ENCODE measurements at regions not wholly inside any gene's neighbourhood (a gene's known extent, or its start where the extent isn't known, plus 50 kb on each side); places are given as distances from the start of the nearest gene placed in this dataset.
"Not testable (repeated sequence)": the region's sequence is repeated elsewhere in the genome, so short reads cannot be mapped to it uniquely, and the experiment has no call there.

DNA sequence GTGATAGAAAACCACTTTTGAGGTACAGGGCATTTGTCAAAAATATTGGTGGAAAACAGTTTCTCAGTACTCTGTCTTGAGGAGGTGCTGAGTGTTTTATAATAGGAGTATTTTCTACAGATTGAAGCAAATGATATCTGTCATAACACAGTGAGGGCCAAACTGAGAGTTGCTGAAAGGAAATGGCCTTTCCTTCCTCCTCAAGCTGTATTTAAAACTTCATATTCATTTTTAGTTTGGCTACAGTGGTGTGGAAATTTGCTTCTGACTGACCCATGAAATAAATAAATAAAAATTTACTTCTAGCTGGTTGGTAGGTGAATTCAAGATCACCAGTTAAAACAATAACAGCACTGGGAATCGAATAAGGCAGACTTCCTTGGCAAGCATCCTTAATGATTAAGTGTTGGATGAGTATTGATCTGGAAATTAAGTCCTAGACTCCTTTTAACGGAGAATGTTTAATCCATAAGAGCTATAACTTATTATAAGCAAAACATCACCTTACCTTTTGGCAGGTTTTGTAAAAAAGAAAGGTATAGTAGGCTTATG is 828.6 kb upstream of the CITED2 start:
- Histone ChIP-seq H3K4me1 (ENCODE audit: insufficient read depth, insufficient read length) (no peaks in the 10 kb centered on the region), H3K9ac (ENCODE audit: insufficient read length, low read depth) (no peak overlapping the region), H3K36me3 (ENCODE audit: insufficient read depth, insufficient read length, low read length) (no peaks in the 10 kb centered on the region), H3K4me3 (ENCODE audit: insufficient read length, low read depth) (no peak overlapping the region), H3K9me3 (ENCODE audit: insufficient read depth, low read length) (no peaks in the 10 kb centered on the region), H3K27me3 (ENCODE audit: insufficient read depth, insufficient read length) (no peaks in the 10 kb centered on the region)
- DNase-seq (ENCODE audit: low read depth, low spot score): no peak
- TF ChIP-seq ZNF274 (IDR thresholded peaks at IDR 0.05; ENCODE audit: low read depth, low read length) (no peak), YY1 (IDR thresholded peaks at IDR 0.05; ENCODE audit: insufficient read depth, insufficient read length) (no peak), SUZ12 (IDR thresholded peaks at IDR 0.05; ENCODE audit: extremely low read depth, insufficient read depth, insufficient read length) (no peak)

DNA sequence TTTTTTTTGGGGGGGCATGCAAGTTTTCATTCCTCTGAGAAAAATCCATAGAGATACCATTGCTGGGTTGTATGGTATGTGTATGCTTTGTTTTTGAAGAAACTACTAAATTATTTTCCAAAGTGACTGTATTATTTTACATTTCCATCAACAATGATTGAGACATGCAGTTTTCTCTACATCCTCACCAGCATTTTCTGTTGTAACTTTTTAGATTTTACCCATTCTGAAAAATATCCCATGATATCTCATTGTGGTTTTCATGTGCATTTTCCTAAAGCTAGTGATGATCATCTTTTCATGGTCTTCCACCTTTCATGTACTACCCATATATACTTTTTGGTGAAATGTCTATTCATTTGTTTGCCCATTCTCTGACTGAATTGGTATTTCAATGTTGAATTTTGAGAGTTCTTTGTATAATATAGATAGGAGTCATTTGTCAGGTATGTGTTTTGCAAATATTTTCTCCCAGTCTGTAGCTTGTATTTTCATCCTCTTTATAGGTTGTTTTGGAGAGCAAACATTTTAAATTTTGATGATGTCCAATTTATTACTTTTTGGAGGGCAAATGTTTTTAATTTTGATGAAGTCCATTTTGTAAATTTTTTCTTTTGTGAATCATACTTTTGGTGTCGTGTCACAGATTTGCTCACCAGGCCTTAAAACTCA is 827.5 kb upstream of the CITED2 start:
- no peak overlapping the region for H3K9ac ChIP-seq (ENCODE audit: insufficient read length, low read depth)
- no peaks in the 10 kb centered on the region for H3K4me1 ChIP-seq (ENCODE audit: insufficient read depth, insufficient read length)
- no peak overlapping the region for H3K4me3 ChIP-seq (ENCODE audit: insufficient read length, low read depth)
- H3K27me3 ChIP-seq (ENCODE audit: insufficient read depth, insufficient read length): no peaks in the 10 kb centered on the region
- no peak for DNase-seq (ENCODE audit: low read depth, low spot score)
- no peaks in the 10 kb centered on the region for H3K36me3 ChIP-seq (ENCODE audit: insufficient read depth, insufficient read length, low read length)
- TF ChIP-seq SUZ12 (IDR thresholded peaks at IDR 0.05; ENCODE audit: extremely low read depth, insufficient read depth, insufficient read length): no peak
- TF ChIP-seq ZNF274 (IDR thresholded peaks at IDR 0.05; ENCODE audit: low read depth, low read length): no peak
- no peaks in the 10 kb centered on the region for H3K9me3 ChIP-seq (ENCODE audit: insufficient read depth, low read length)

DNA sequence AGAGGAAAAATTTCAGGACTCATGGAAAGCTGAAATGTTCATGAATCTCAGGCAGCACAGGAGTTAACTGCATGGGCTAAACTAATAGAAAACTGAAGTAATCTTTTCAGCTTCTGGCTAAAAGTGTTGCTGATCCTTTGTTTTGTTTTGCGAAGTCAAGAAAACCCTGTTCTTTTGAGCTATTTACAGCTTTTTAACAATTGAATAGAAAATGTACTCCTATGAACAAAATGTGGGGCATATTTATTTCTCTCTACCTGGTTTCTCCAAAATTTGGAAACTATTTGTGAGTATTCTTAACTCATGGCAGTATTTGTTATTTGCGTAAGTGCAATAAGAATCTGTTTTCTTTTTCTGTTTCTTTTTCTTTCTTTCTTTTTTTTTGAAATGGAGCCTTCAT is 818.8 kb upstream of the CITED2 start:
- Histone ChIP-seq H3K27me3 (ENCODE audit: insufficient read depth, insufficient read length) (no peaks in the 10 kb centered on the region), H3K36me3 (ENCODE audit: insufficient read depth, insufficient read length, low read length) (no peaks in the 10 kb centered on the region), H3K4me3 (ENCODE audit: insufficient read length, low read depth) (no peak overlapping the region), H3K4me1 (ENCODE audit: insufficient read depth, insufficient read length) (no peaks in the 10 kb centered on the region), H3K9ac (ENCODE audit: insufficient read length, low read depth) (no peak overlapping the region), H3K9me3 (ENCODE audit: insufficient read depth, low read length) (peaks cover 24% of the 10 kb centered on the region)
- no peak for DNase-seq (ENCODE audit: low read depth, low spot score)
- TF ChIP-seq SUZ12 (IDR thresholded peaks at IDR 0.05; ENCODE audit: extremely low read depth, insufficient read depth, insufficient read length) (no peak), YY1 (IDR thresholded peaks at IDR 0.05; ENCODE audit: insufficient read depth, insufficient read length) (no peak), ZNF274 (IDR thresholded peaks at IDR 0.05; ENCODE audit: low read depth, low read length) (no peak)

DNA sequence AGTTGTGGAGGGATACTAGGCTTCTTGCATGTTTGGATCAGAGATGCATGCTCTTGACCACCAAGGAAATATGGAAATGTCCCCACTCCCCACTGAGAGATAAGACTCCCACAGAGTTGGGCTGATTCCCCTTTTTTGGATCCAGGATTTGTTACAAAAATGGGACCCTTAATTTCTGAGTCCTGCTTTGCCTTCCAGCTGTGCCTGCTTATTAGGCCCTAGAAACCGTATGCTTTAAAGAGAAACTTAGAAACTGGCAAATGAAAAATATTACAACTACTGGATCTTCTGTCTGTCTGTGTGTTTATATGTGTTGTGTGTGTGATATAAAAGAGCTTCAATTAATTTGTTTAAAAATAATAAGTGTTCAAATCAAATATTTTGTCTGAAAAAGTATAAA is 817.6 kb upstream of the CITED2 start:
- H3K36me3 ChIP-seq (ENCODE audit: insufficient read depth, insufficient read length, low read length): no peaks in the 10 kb centered on the region
- H3K4me3 ChIP-seq (ENCODE audit: insufficient read length, low read depth): no peak overlapping the region
- H3K9me3 ChIP-seq (ENCODE audit: insufficient read depth, low read length): peaks cover 24% of the 10 kb centered on the region
- H3K4me1 ChIP-seq (ENCODE audit: insufficient read depth, insufficient read length): no peaks in the 10 kb centered on the region
- H3K9ac ChIP-seq (ENCODE audit: insufficient read length, low read depth): no peak overlapping the region
- DNase-seq (ENCODE audit: low read depth, low spot score): no peak
- no peaks in the 10 kb centered on the region for H3K27me3 ChIP-seq (ENCODE audit: insufficient read depth, insufficient read length)
- TF ChIP-seq ZNF274 (IDR thresholded peaks at IDR 0.05; ENCODE audit: low read depth, low read length) (no peak), YY1 (IDR thresholded peaks at IDR 0.05; ENCODE audit: insufficient read depth, insufficient read length) (no peak), SUZ12 (IDR thresholded peaks at IDR 0.05; ENCODE audit: extremely low read depth, insufficient read depth, insufficient read length) (no peak)

DNA sequence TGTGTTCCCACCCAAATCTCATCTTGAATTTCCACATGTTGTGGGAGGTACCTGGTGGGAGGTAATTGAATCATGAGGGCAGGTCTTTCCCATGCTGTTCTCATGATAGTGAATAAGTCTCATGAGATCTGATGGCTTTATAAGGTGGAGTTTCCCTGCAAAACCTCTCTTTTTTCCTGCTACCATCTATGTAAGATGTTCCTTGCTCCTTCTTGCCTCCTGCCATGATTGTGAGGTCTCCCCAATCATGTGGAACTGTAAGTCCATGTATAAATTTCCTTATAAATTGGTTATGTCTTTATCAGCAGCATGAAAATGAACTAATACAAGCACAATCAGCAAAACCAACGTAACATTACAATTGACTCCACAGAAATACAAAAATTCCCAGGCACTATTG is 814.8 kb upstream of the CITED2 start:
- not testable (repeated sequence) for H3K4me3 ChIP-seq (ENCODE audit: insufficient read length, low read depth); H3K36me3 ChIP-seq (ENCODE audit: insufficient read depth, insufficient read length, low read length); H3K4me1 ChIP-seq (ENCODE audit: insufficient read depth, insufficient read length); H3K27me3 ChIP-seq (ENCODE audit: insufficient read depth, insufficient read length); H3K9ac ChIP-seq (ENCODE audit: insufficient read length, low read depth); DNase-seq (ENCODE audit: low read depth, low spot score)
- H3K9me3 ChIP-seq (ENCODE audit: insufficient read depth, low read length): peaks cover 30% of the 10 kb centered on the region

DNA sequence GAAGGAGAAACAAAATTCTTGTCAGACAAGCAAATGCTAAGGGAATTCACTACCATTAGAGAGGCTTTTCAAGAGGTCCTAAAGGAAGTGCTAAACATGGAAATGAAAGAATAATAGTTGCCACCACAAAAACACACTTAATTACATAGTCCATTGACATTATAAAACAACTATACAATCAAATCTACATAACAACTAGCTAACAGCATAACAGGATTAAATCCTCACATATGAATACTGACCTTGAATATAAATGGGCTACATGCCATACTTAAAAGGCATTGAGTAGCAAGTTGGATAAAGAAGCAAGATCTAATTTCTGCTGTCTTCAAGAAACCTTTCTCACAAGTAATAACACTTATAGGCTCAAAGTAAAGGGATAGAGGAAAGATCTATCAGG is 811.5 kb upstream of the CITED2 start:
- no peak for DNase-seq (ENCODE audit: low read depth, low spot score)
- H3K9me3 ChIP-seq (ENCODE audit: insufficient read depth, low read length): peaks cover 7% of the 10 kb centered on the region; the same call in 1 of the 2 replicates
- TF ChIP-seq SUZ12 (IDR thresholded peaks at IDR 0.05; ENCODE audit: extremely low read depth, insufficient read depth, insufficient read length) (no peak), ZNF274 (IDR thresholded peaks at IDR 0.05; ENCODE audit: low read depth, low read length) (no peak), YY1 (IDR thresholded peaks at IDR 0.05; ENCODE audit: insufficient read depth, insufficient read length) (no peak)
- H3K27me3 ChIP-seq (ENCODE audit: insufficient read depth, insufficient read length): no peaks in the 10 kb centered on the region
- H3K4me1 ChIP-seq (ENCODE audit: insufficient read depth, insufficient read length): no peaks in the 10 kb centered on the region
- no peak overlapping the region for H3K4me3 ChIP-seq (ENCODE audit: insufficient read length, low read depth)
- no peak overlapping the region for H3K9ac ChIP-seq (ENCODE audit: insufficient read length, low read depth)
- no peaks in the 10 kb centered on the region for H3K36me3 ChIP-seq (ENCODE audit: insufficient read depth, insufficient read length, low read length)

DNA sequence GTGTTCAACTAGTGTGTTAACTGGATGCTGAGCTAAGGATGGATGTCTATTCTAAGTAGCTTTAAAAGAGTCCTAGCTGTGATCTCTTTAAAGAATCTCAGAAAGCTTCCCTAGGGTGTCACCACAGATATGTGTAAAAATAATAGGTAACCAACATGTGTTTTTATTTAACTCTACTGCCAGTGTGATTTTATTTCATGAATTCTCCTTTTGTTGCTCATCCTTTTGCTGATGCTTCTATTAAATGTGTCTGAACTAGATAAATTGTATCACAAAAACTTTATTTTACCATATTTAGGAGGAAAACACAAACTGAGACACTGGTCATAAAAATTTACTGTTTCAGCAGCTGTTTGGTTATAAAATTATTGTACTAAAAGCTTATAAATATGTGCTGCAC is 809.4 kb upstream of the CITED2 start:
- Histone ChIP-seq H3K9me3 (ENCODE audit: insufficient read depth, low read length) (peaks cover 7% of the 10 kb centered on the region; the same call in 1 of the 2 replicates), H3K4me3 (ENCODE audit: insufficient read length, low read depth) (no peak overlapping the region), H3K27me3 (ENCODE audit: insufficient read depth, insufficient read length) (no peaks in the 10 kb centered on the region), H3K36me3 (ENCODE audit: insufficient read depth, insufficient read length, low read length) (no peaks in the 10 kb centered on the region), H3K4me1 (ENCODE audit: insufficient read depth, insufficient read length) (no peaks in the 10 kb centered on the region), H3K9ac (ENCODE audit: insufficient read length, low read depth) (no peak overlapping the region)
- TF ChIP-seq ZNF274 (IDR thresholded peaks at IDR 0.05; ENCODE audit: low read depth, low read length) (no peak), YY1 (IDR thresholded peaks at IDR 0.05; ENCODE audit: insufficient read depth, insufficient read length) (no peak), SUZ12 (IDR thresholded peaks at IDR 0.05; ENCODE audit: extremely low read depth, insufficient read depth, insufficient read length) (no peak)
- no peak for DNase-seq (ENCODE audit: low read depth, low spot score)
